Transverse colon (tissue), 4 donors: ENCODE measurements at regions not wholly inside any gene's neighbourhood (a gene's known extent, or its start where the extent isn't known, plus 50 kb on each side); places are given as distances from the start of the nearest gene placed in this dataset.

Source experiments
- EP300 ChIP-seq: sonication (generic); formaldehyde crosslinking; IDR thresholded peaks from one replicate; pipeline ENCODE4 v1.6.1; 2017; ENCODE audit warnings: antibody characterized with exemption, low read depth
- POLR2AphosphoS5 ChIP-seq, 3 donors: sonication (generic); formaldehyde crosslinking; IDR thresholded peaks; one replicate each; pipeline ENCODE4 v1.6.1; 2016; ENCODE audit warnings: antibody characterized with exemption in 3 of 3
- TF ChIP-seq, protein P1 (sequence below), 5 experiments: fragments of 200-600 bp in 3 of 5; fragments of 450-650 bp in 2 of 5; sonication (generic) in 3 of 5; IDR thresholded peaks; 1 replicate in 2 of 5; 2 replicates in 3 of 5; pipeline ENCODE4 v1.5.1; 2016 to 2017; ENCODE audit warnings: antibody characterized with exemption in 5 of 5, inconsistent platforms in 3 of 5, mild to moderate bottlenecking in 2 of 5, moderate library complexity in 1 of 5

- TF ChIP-seq POLR2AphosphoS5 (IDR thresholded peaks at IDR 0.05) (no peak), EP300 (no peak)
- TF ChIP-seq, protein P1, sequence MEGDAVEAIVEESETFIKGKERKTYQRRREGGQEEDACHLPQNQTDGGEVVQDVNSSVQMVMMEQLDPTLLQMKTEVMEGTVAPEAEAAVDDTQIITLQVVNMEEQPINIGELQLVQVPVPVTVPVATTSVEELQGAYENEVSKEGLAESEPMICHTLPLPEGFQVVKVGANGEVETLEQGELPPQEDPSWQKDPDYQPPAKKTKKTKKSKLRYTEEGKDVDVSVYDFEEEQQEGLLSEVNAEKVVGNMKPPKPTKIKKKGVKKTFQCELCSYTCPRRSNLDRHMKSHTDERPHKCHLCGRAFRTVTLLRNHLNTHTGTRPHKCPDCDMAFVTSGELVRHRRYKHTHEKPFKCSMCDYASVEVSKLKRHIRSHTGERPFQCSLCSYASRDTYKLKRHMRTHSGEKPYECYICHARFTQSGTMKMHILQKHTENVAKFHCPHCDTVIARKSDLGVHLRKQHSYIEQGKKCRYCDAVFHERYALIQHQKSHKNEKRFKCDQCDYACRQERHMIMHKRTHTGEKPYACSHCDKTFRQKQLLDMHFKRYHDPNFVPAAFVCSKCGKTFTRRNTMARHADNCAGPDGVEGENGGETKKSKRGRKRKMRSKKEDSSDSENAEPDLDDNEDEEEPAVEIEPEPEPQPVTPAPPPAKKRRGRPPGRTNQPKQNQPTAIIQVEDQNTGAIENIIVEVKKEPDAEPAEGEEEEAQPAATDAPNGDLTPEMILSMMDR (IDR thresholded peaks at IDR 0.05): no peak
Observed at GRCh38 chr2:168365094-168365621, 90.9 kb upstream of the CERS6 start.
